Sigmoid colon (tissue), 3 donors: ENCODE measurements at regions not wholly inside any gene's neighbourhood (a gene's known extent, or its start where the extent isn't known, plus 50 kb on each side); places are given as distances from the start of the nearest gene placed in this dataset.

Source experiments
- CTCF ChIP-seq, 4 experiments: fragments of 450-650 bp in 3 of 4; fragments of 200-600 bp in 1 of 4; IDR thresholded peaks; one replicate each; pipeline ENCODE4 v1.5.1; 2016 to 2019; ENCODE audit warnings: antibody characterized with exemption in 4 of 4, mild to moderate bottlenecking in 3 of 4, moderate library complexity in 2 of 4
- POLR2A ChIP-seq, 2 donors: fragments of 450-650 bp; IDR thresholded peaks; one replicate each; pipeline ENCODE4 v1.6.1; 2016; ENCODE audit warnings: antibody characterized with exemption in 2 of 2, mild to moderate bottlenecking in 2 of 2, moderate library complexity in 2 of 2

- no peak for TF ChIP-seq POLR2A (IDR thresholded peaks at IDR 0.05)
- no peak for TF ChIP-seq CTCF (IDR thresholded peaks at IDR 0.05)
These were observed 79.7 kb upstream of the FYN start for GRCh38 chr6:111952821-111953540.
